GM23338 (cell line): ENCODE measurements at regions not wholly inside any gene's neighbourhood (a gene's known extent, or its start where the extent isn't known, plus 50 kb on each side); places are given as distances from the start of the nearest gene placed in this dataset.

ENCODE experiments used
- ATAC-seq: fragments of 200-7000 bp; cut with Tn5 transposase; 3 replicates; pipeline ENCODE4 v1.9.1; 2020
- DNase-seq: peaks from one replicate; pipeline ENCODE4 v3.0.0-alpha.2; 2015; ENCODE audit warnings: low spot score
- H2AFZ ChIP-seq: fragments of 200-600 bp; sonication (generic); 2 replicates; pipeline ENCODE4 v1.8.0; 2016; ENCODE audit warnings: antibody characterized with exemption, mild to moderate bottlenecking, moderate library complexity
- H3F3A ChIP-seq: fragments of 200-600 bp; sonication (generic); replicated peaks from 2 replicates; pipeline ENCODE4 v1.8.0; 2017; ENCODE audit warnings: antibody characterized with exemption, mixed run types, low read depth
- H3K27ac ChIP-seq: fragments of 200-600 bp; sonication (generic); 2 replicates; pipeline ENCODE4 v1.6.1; 2016; ENCODE audit warnings: low read depth
- H3K27me3 ChIP-seq: fragments of 200-600 bp; sonication (generic); 2 replicates; pipeline ENCODE4 v1.8.0; 2016; ENCODE audit warnings: mild to moderate bottlenecking, mixed run types, moderate library complexity; ENCODE audit not compliant: insufficient read depth
- H3K36me3 ChIP-seq: fragments of 200-600 bp; sonication (generic); 2 replicates; pipeline ENCODE4 v1.8.0; 2016; ENCODE audit warnings: mild to moderate bottlenecking; ENCODE audit not compliant: insufficient read depth
- H3K4me1 ChIP-seq: fragments of 200-600 bp; sonication (generic); 2 replicates; pipeline ENCODE4 v1.8.0; 2016; ENCODE audit warnings: mild to moderate bottlenecking, moderate library complexity; ENCODE audit not compliant: insufficient read depth
- H3K4me2 ChIP-seq: fragments of 200-600 bp; sonication (generic); 2 replicates; pipeline ENCODE4 v1.7.1; 2017; ENCODE audit warnings: mixed run types
- H3K4me3 ChIP-seq: fragments of 200-600 bp; sonication (generic); 2 replicates; pipeline ENCODE4 v1.6.1; 2016; ENCODE audit warnings: mixed run types
- H3K79me2 ChIP-seq: fragments of 200-600 bp; sonication (generic); replicated peaks from 2 replicates; pipeline ENCODE4 v1.8.0; 2017; ENCODE audit warnings: mild to moderate bottlenecking; ENCODE audit not compliant: insufficient read depth
- H3K9me2 ChIP-seq: fragments of 200-600 bp; sonication (generic); 2 replicates; pipeline ENCODE4 v1.8.0; 2017; ENCODE audit not compliant: insufficient read depth
- H4K20me1 ChIP-seq: fragments of 200-600 bp; sonication (generic); replicated peaks from 2 replicates; pipeline ENCODE4 v1.8.0; 2017; ENCODE audit warnings: mild to moderate bottlenecking; ENCODE audit not compliant: insufficient read depth
- H3K27ac Mint-ChIP-seq: 2 replicates; pipeline ENCODE4 v1.8.0; 2020; ENCODE audit warnings: inconsistent platforms, mild to moderate bottlenecking, moderate library complexity, mixed read lengths
- H3K27me3 Mint-ChIP-seq: 3 replicates; pipeline ENCODE4 v1.8.0; 2022; ENCODE audit warnings: low read depth, mild to moderate bottlenecking, moderate library complexity, mixed read lengths, inconsistent platforms; ENCODE audit not compliant: insufficient read depth, poor library complexity
- H3K36me3 Mint-ChIP-seq: 3 replicates; pipeline ENCODE4 v1.8.0; 2021; ENCODE audit warnings: low read depth, mild to moderate bottlenecking, inconsistent platforms, moderate library complexity, mixed read lengths
- H3K4me1 Mint-ChIP-seq: 3 replicates; pipeline ENCODE4 v1.8.0; 2020; ENCODE audit warnings: mild to moderate bottlenecking, inconsistent platforms, mixed read lengths
- H3K4me3 Mint-ChIP-seq: 3 replicates; pipeline ENCODE4 v1.8.0; 2021; ENCODE audit warnings: moderate library complexity, mild to moderate bottlenecking, inconsistent platforms, mixed read lengths
- H3K9me3 Mint-ChIP-seq: 3 replicates; pipeline ENCODE4 v1.8.0; 2020; ENCODE audit warnings: moderate library complexity, mild to moderate bottlenecking, inconsistent platforms, mixed read lengths
- CREB1 ChIP-seq: fragments of 250-450 bp; sonication (Bioruptor Pico); IDR thresholded peaks from 2 replicates; pipeline ENCODE4 v1.5.0; 2020; ENCODE audit warnings: low read depth, mild to moderate bottlenecking, moderate library complexity
- JUNB ChIP-seq: IDR thresholded peaks from one replicate; pipeline ENCODE4 v1.6.1; 2016; ENCODE audit warnings: antibody characterized with exemption; ENCODE audit not compliant: unreplicated experiment
- NANOG ChIP-seq: IDR thresholded peaks from 2 replicates; pipeline ENCODE4 v1.6.1; 2016; ENCODE audit warnings: antibody characterized with exemption, borderline replicate concordance
- POLR2AphosphoS5 ChIP-seq: IDR thresholded peaks from 2 replicates; pipeline ENCODE4 v1.6.1; 2016; ENCODE audit warnings: antibody characterized with exemption, low read depth
- STAT1 ChIP-seq: IDR thresholded peaks from one replicate; pipeline ENCODE4 v1.6.1; 2016; ENCODE audit warnings: antibody characterized with exemption; ENCODE audit not compliant: unreplicated experiment
- ZNF114 ChIP-seq: fragments of 250-450 bp; sonication (Bioruptor Pico); IDR thresholded peaks from 2 replicates; pipeline ENCODE4 v1.5.0; 2020; ENCODE audit warnings: mild to moderate bottlenecking, moderate library complexity
- ZNF331 ChIP-seq: fragments of 250-450 bp; sonication (Bioruptor Pico); IDR thresholded peaks from 2 replicates; pipeline ENCODE4 v1.5.0; 2020; ENCODE audit warnings: low read depth, mild to moderate bottlenecking, moderate library complexity
- TF ChIP-seq, protein P1 (sequence below): IDR thresholded peaks from one replicate; pipeline ENCODE4 v1.6.1; 2018; ENCODE audit warnings: antibody characterized with exemption; ENCODE audit not compliant: unreplicated experiment
- TF ChIP-seq, protein P2 (sequence below): IDR thresholded peaks from 2 replicates; pipeline ENCODE4 v1.6.1; 2016; ENCODE audit warnings: antibody characterized with exemption
- TF ChIP-seq, protein P3 (sequence below): fragments of 250-450 bp; sonication (Bioruptor Pico); IDR thresholded peaks from 2 replicates; pipeline ENCODE4 v1.5.0; 2020; ENCODE audit warnings: mild to moderate bottlenecking, moderate library complexity

DNA sequence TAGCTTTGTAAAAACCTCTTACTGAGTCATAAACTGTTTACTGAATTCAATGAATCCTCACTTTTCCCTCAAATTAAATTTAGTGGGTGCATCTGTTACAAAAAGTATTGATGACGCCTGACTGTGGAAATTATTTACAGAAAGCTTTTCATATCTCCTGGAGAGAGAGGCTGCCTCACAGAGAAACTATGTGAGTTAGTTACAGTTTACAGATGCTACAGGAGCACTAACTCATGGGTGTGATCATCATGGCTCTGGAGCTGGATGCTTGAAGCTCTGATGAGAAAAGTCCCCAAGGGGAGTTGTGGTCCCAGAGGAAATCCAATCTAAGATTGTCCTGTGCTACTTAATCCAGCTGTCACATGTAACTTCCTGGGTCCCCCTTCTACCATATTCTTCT is 590.8 kb downstream of the LMO7 start (continued):
- TF ChIP-seq JUNB = no peak
- TF ChIP-seq STAT1 = no peak
- TF ChIP-seq NANOG = no peak
- TF ChIP-seq, protein P1, sequence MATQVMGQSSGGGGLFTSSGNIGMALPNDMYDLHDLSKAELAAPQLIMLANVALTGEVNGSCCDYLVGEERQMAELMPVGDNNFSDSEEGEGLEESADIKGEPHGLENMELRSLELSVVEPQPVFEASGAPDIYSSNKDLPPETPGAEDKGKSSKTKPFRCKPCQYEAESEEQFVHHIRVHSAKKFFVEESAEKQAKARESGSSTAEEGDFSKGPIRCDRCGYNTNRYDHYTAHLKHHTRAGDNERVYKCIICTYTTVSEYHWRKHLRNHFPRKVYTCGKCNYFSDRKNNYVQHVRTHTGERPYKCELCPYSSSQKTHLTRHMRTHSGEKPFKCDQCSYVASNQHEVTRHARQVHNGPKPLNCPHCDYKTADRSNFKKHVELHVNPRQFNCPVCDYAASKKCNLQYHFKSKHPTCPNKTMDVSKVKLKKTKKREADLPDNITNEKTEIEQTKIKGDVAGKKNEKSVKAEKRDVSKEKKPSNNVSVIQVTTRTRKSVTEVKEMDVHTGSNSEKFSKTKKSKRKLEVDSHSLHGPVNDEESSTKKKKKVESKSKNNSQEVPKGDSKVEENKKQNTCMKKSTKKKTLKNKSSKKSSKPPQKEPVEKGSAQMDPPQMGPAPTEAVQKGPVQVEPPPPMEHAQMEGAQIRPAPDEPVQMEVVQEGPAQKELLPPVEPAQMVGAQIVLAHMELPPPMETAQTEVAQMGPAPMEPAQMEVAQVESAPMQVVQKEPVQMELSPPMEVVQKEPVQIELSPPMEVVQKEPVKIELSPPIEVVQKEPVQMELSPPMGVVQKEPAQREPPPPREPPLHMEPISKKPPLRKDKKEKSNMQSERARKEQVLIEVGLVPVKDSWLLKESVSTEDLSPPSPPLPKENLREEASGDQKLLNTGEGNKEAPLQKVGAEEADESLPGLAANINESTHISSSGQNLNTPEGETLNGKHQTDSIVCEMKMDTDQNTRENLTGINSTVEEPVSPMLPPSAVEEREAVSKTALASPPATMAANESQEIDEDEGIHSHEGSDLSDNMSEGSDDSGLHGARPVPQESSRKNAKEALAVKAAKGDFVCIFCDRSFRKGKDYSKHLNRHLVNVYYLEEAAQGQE = no peak
- no peak for TF ChIP-seq ZNF331 (CRISPR knock-in tag)
- TF ChIP-seq, protein P2, sequence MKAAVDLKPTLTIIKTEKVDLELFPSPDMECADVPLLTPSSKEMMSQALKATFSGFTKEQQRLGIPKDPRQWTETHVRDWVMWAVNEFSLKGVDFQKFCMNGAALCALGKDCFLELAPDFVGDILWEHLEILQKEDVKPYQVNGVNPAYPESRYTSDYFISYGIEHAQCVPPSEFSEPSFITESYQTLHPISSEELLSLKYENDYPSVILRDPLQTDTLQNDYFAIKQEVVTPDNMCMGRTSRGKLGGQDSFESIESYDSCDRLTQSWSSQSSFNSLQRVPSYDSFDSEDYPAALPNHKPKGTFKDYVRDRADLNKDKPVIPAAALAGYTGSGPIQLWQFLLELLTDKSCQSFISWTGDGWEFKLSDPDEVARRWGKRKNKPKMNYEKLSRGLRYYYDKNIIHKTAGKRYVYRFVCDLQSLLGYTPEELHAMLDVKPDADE = no peak
- no peak for TF ChIP-seq ZNF114 (CRISPR knock-in tag)

DNA sequence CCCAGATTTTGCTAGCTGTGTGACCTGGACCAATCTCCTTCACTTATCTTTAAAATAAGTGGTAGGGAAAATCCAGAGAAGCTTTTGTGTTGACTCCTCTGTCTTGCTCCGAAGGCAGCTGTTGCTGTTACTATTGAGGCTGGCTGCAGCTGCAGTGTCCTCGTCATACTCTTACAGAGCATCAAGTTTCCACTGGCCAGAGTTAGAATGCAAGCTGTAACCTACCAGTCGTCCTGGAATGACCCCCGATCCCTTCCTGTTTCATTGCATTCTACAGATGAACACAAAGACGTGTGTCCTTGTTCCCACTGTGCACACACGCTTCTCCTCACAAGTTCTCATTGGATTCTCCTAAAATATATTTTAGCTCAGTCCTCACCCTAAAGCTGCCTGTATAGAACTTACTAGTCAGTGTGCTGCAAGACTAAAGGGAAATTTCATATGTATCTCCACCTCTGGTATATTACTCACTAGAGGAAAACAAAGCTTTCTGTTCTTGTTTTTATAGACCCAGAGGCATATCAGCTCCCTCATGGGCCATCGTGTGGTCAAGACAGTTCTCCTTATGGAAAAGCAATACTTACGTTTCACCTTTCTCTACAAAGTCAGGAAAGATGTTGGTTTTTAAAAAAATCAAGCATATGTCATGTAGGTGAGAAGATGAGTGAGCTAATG is 589.8 kb downstream of the LMO7 start:
- no peaks in the 10 kb centered on the region for H4K20me1 ChIP-seq
- H3K27me3 ChIP-seq = no peaks in the 10 kb centered on the region
- no peaks in the 10 kb centered on the region for H3K36me3 Mint-ChIP-seq
- H3K27ac ChIP-seq = no peak overlapping the region
- H3K4me1 ChIP-seq = no peaks in the 10 kb centered on the region
- H3K79me2 ChIP-seq = no peaks in the 10 kb centered on the region
- no peaks in the 10 kb centered on the region for H3K9me3 Mint-ChIP-seq
- no peaks in the 10 kb centered on the region for H3K27me3 Mint-ChIP-seq
- no peaks in the 10 kb centered on the region for H3K4me1 Mint-ChIP-seq
- no peak overlapping the region for H3K4me3 ChIP-seq
- H3K4me2 ChIP-seq = no peak overlapping the region
- ATAC-seq (peak; percentile 78), DNase-seq (peak; percentile 24)
- H3K9me2 ChIP-seq = no peaks in the 10 kb centered on the region
- H2AFZ ChIP-seq = no peak overlapping the region; the same call in 1 of the 2 replicates
- H3F3A ChIP-seq = no peaks in the 10 kb centered on the region
- H3K4me3 Mint-ChIP-seq = no peak overlapping the region
- H3K27ac Mint-ChIP-seq = no peak overlapping the region
- H3K36me3 ChIP-seq = no peaks in the 10 kb centered on the region
- TF ChIP-seq ZNF114 (CRISPR knock-in tag) = no peak
- TF ChIP-seq STAT1 = no peak
- TF ChIP-seq, protein P3, sequence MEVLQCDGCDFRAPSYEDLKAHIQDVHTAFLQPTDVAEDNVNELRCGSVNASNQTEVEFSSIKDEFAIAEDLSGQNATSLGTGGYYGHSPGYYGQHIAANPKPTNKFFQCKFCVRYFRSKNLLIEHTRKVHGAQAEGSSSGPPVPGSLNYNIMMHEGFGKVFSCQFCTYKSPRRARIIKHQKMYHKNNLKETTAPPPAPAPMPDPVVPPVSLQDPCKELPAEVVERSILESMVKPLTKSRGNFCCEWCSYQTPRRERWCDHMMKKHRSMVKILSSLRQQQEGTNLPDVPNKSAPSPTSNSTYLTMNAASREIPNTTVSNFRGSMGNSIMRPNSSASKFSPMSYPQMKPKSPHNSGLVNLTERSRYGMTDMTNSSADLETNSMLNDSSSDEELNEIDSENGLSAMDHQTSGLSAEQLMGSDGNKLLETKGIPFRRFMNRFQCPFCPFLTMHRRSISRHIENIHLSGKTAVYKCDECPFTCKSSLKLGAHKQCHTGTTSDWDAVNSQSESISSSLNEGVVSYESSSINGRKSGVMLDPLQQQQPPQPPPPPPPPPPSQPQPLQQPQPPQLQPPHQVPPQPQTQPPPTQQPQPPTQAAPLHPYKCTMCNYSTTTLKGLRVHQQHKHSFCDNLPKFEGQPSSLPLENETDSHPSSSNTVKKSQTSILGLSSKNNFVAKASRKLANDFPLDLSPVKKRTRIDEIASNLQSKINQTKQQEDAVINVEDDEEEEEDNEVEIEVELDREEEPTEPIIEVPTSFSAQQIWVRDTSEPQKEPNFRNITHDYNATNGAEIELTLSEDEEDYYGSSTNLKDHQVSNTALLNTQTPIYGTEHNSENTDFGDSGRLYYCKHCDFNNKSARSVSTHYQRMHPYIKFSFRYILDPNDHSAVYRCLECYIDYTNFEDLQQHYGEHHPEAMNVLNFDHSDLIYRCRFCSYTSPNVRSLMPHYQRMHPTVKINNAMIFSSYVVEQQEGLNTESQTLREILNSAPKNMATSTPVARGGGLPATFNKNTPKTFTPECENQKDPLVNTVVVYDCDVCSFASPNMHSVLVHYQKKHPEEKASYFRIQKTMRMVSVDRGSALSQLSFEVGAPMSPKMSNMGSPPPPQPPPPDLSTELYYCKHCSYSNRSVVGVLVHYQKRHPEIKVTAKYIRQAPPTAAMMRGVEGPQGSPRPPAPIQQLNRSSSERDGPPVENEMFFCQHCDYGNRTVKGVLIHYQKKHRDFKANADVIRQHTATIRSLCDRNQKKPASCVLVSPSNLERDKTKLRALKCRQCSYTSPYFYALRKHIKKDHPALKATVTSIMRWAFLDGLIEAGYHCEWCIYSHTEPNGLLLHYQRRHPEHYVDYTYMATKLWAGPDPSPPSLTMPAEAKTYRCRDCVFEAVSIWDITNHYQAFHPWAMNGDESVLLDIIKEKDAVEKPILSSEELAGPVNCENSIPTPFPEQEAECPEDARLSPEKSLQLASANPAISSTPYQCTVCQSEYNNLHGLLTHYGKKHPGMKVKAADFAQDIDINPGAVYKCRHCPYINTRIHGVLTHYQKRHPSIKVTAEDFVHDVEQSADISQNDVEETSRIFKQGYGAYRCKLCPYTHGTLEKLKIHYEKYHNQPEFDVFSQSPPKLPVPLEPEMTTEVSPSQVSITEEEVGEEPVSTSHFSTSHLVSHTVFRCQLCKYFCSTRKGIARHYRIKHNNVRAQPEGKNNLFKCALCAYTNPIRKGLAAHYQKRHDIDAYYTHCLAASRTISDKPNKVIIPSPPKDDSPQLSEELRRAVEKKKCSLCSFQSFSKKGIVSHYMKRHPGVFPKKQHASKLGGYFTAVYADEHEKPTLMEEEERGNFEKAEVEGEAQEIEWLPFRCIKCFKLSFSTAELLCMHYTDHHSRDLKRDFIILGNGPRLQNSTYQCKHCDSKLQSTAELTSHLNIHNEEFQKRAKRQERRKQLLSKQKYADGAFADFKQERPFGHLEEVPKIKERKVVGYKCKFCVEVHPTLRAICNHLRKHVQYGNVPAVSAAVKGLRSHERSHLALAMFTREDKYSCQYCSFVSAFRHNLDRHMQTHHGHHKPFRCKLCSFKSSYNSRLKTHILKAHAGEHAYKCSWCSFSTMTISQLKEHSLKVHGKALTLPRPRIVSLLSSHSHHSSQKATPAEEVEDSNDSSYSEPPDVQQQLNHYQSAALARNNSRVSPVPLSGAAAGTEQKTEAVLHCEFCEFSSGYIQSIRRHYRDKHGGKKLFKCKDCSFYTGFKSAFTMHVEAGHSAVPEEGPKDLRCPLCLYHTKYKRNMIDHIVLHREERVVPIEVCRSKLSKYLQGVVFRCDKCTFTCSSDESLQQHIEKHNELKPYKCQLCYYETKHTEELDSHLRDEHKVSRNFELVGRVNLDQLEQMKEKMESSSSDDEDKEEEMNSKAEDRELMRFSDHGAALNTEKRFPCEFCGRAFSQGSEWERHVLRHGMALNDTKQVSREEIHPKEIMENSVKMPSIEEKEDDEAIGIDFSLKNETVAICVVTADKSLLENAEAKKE (CRISPR knock-in tag) = no peak
- TF ChIP-seq, protein P2 = no peak
- TF ChIP-seq CREB1 (CRISPR knock-in tag) = no peak
- no peak for TF ChIP-seq POLR2AphosphoS5
